Naive thymus-derived CD8-positive, alpha-beta T cell (primary cell): ENCODE measurements at regions not wholly inside any gene's neighbourhood (a gene's known extent, or its start where the extent isn't known, plus 50 kb on each side); places are given as distances from the start of the nearest gene placed in this dataset.
A peak's percentile ranks its signal among the peaks of the same experiment; 100 is the strongest.

ENCODE experiments used
- ATAC-seq, 2 donors: fragments of 150-1000 bp; cut with Tn5 transposase in 1 of 2; sonication (Bioruptor Pico), chemical (Tn5 transposase) in 1 of 2; 1 replicate in 1 of 2; 2 replicates in 1 of 2; pipeline ENCODE4 v1.10.0; 2021; ENCODE audit warnings: mild to moderate bottlenecking in 2 of 2, moderate library complexity in 2 of 2
- POLR2A ChIA-PET: fragments of 350-600 bp; sonication (Branson Sonifier 250); formaldehyde crosslinking; loops from one replicate; lab custom pipeline; 2021; ENCODE audit warnings: antibody characterized with exemption; lab: Charles Lee
- DNase-seq, 10 donors: peaks; one replicate each; pipeline versions ENCODE4 v3.0.0 to v3.0.0-alpha.2; 2020 to 2022
- H3K27ac Mint-ChIP-seq, 10 donors: one replicate each; pipeline ENCODE4 v1.8.0; 2020 to 2022; ENCODE audit warnings: mild to moderate bottlenecking in 10 of 10, mixed read lengths in 10 of 10, moderate library complexity in 4 of 10, inconsistent platforms in 1 of 10
- H3K27me3 Mint-ChIP-seq, 5 donors: one replicate each; pipeline ENCODE4 v1.8.0; 2021 to 2022; ENCODE audit warnings: mixed read lengths in 5 of 5
- H3K36me3 Mint-ChIP-seq, 3 donors: one replicate each; pipeline ENCODE4 v1.8.0; 2020 to 2022; ENCODE audit warnings: mixed read lengths in 3 of 3, mild to moderate bottlenecking in 2 of 3, inconsistent platforms in 1 of 3
- H3K4me1 Mint-ChIP-seq, 4 donors: one replicate each; pipeline ENCODE4 v1.8.0; 2021 to 2022; ENCODE audit warnings: mixed read lengths in 4 of 4
- H3K4me3 Mint-ChIP-seq, 10 donors: one replicate each; pipeline ENCODE4 v1.8.0; 2020 to 2022; ENCODE audit warnings: mild to moderate bottlenecking in 10 of 10, mixed read lengths in 10 of 10, moderate library complexity in 6 of 10, inconsistent platforms in 1 of 10
- H3K9me3 Mint-ChIP-seq, 9 donors: one replicate each; pipeline ENCODE4 v1.8.0; 2020 to 2022; ENCODE audit warnings: mixed read lengths in 9 of 9, mild to moderate bottlenecking in 3 of 9, inconsistent platforms in 1 of 9, moderate library complexity in 1 of 9

- Mint-ChIP-seq H3K4me1 (peaks cover 8 to 15% (median 10%) of the 10 kb centered on the region in 4 donors), H3K27ac (peak overlapping the region in 6 of 10 donors; percentile 2 to 72 (median 16)), H3K27me3 (no peaks in the 10 kb centered on the region), H3K36me3 (no peaks in the 10 kb centered on the region), H3K9me3 (peaks cover 0 to 2% (median 0%) of the 10 kb centered on the region in 9 donors), H3K4me3 (no peak overlapping the region)
- POLR2A ChIA-PET: no interaction called here
- no peak for ATAC-seq
- no peak for DNase-seq
Observed at GRCh38 chr2:136356125-136357006, 238.4 kb upstream of the CXCR4 start.

- Mint-ChIP-seq H3K36me3 (peaks cover 0 to 8% (median 6%) of the 10 kb centered on the region in 3 donors), H3K9me3 (peaks cover 0 to 19% (median 9%) of the 10 kb centered on the region in 9 donors), H3K4me1 (peaks cover 0 to 3% (median 1%) of the 10 kb centered on the region in 4 donors), H3K4me3 (no peak overlapping the region), H3K27ac (peak overlapping the region in 2 of 10 donors; percentile 25 to 89), H3K27me3 (no peaks in the 10 kb centered on the region)
- POLR2A ChIA-PET: no interaction called here
- ATAC-seq: no peak
- no peak for DNase-seq
Observed at GRCh38 chr2:136351684-136352083, 233.7 kb upstream of the CXCR4 start.

GRCh38 chr2:136347981-136348380 lies 230.0 kb upstream of the CXCR4 start:
- ATAC-seq (no peak), DNase-seq (peak in 1 of 10 donors; percentile 7)
- H3K4me3 Mint-ChIP-seq: no peak overlapping the region
- H3K27ac Mint-ChIP-seq: no peak overlapping the region
- POLR2A ChIA-PET: no interaction called here
- H3K9me3 Mint-ChIP-seq: peaks cover 0 to 19% (median 9%) of the 10 kb centered on the region in 9 donors
- H3K36me3 Mint-ChIP-seq: peaks cover 0 to 8% (median 6%) of the 10 kb centered on the region in 3 donors
- no peaks in the 10 kb centered on the region for H3K27me3 Mint-ChIP-seq
- H3K4me1 Mint-ChIP-seq: peaks cover 0 to 2% (median under 1%) of the 10 kb centered on the region in 4 donors

GRCh38 chr2:136344339-136344738 lies 226.4 kb upstream of the CXCR4 start:
- Mint-ChIP-seq H3K27ac (no peak overlapping the region), H3K4me3 (no peak overlapping the region), H3K36me3 (peaks cover 0 to 4% (median 3%) of the 10 kb centered on the region in 3 donors), H3K4me1 (peaks cover 0 to 3% (median 0%) of the 10 kb centered on the region in 4 donors), H3K27me3 (no peaks in the 10 kb centered on the region), H3K9me3 (peaks cover 0 to 6% (median 2%) of the 10 kb centered on the region in 9 donors)
- POLR2A ChIA-PET: no interaction called here
- no peak for DNase-seq
- no peak for ATAC-seq

- ATAC-seq (no peak), DNase-seq (no peak)
- no peaks in the 10 kb centered on the region for H3K27me3 Mint-ChIP-seq
- H3K4me3 Mint-ChIP-seq: no peak overlapping the region
- peak overlapping the region in 2 of 10 donors; percentile 71 to 74 for H3K27ac Mint-ChIP-seq
- peaks cover 0 to 3% (median 0%) of the 10 kb centered on the region in 4 donors for H3K4me1 Mint-ChIP-seq
- POLR2A ChIA-PET: no interaction called here
- peaks cover 0 to 15% (median 2%) of the 10 kb centered on the region in 9 donors for H3K9me3 Mint-ChIP-seq
- peaks cover 0 to 9% (median 5%) of the 10 kb centered on the region in 3 donors for H3K36me3 Mint-ChIP-seq
Observed at GRCh38 chr2:136342138-136342537, 224.2 kb upstream of the CXCR4 start.

- no peak for DNase-seq
- Mint-ChIP-seq H3K27me3 (no peaks in the 10 kb centered on the region), H3K27ac (no peak overlapping the region), H3K4me3 (no peak overlapping the region), H3K36me3 (peaks cover 0 to 9% (median 5%) of the 10 kb centered on the region in 3 donors), H3K9me3 (peaks cover 0 to 15% (median 2%) of the 10 kb centered on the region in 9 donors), H3K4me1 (peaks cover 0 to 9% (median 5%) of the 10 kb centered on the region in 4 donors)
- POLR2A ChIA-PET: no interaction called here
- no peak for ATAC-seq
Observed at GRCh38 chr2:136334967-136335366, 217.0 kb upstream of the CXCR4 start.

- Mint-ChIP-seq H3K4me3 (no peak overlapping the region), H3K4me1 (peaks cover 14 to 25% (median 20%) of the 10 kb centered on the region in 4 donors), H3K27ac (peak overlapping the region in 3 of 10 donors; percentile 19 to 86 (median 82)), H3K9me3 (no peaks in the 10 kb centered on the region), H3K36me3 (no peaks in the 10 kb centered on the region), H3K27me3 (no peaks in the 10 kb centered on the region)
- ATAC-seq: no peak
- no peak for DNase-seq
- POLR2A ChIA-PET: interaction anchor here (0.6 kb wide), 1 partner anchor 77 kb away, joined by 3 read pairs; no protein-coding TSS in a partner anchor
Observed at GRCh38 chr2:136332436-136333095, 214.6 kb upstream of the CXCR4 start.

- peaks cover 22 to 37% (median 31%) of the 10 kb centered on the region in 4 donors for H3K4me1 Mint-ChIP-seq
- peak overlapping the region in 7 of 10 donors; percentile 35 to 86 (median 72) for H3K27ac Mint-ChIP-seq
- ATAC-seq: no peak
- H3K27me3 Mint-ChIP-seq: no peaks in the 10 kb centered on the region
- POLR2A ChIA-PET: no interaction called here
- H3K36me3 Mint-ChIP-seq: no peaks in the 10 kb centered on the region
- DNase-seq: no peak
- H3K4me3 Mint-ChIP-seq: no peak overlapping the region
- no peaks in the 10 kb centered on the region for H3K9me3 Mint-ChIP-seq
Observed at GRCh38 chr2:136331226-136331625, 213.3 kb upstream of the CXCR4 start.

- peaks cover 0 to 2% (median 0%) of the 10 kb centered on the region in 9 donors for H3K9me3 Mint-ChIP-seq
- POLR2A ChIA-PET: interaction anchor here (0.5 to 3.6 kb wide), 10 partner anchors 23 to 240 kb away, joined by 3 to 28 read pairs (median 7); partner anchors contain the start of gene CXCR4
- no peaks in the 10 kb centered on the region for H3K27me3 Mint-ChIP-seq
Observed at GRCh38 chr2:136328207-136328795, 210.4 kb upstream of the CXCR4 start.

GRCh38 chr2:136327162-136327852 lies 209.4 kb upstream of the CXCR4 start:
- Mint-ChIP-seq H3K4me3 (peak overlapping the region; percentile 69 to 86 (median 82)), H3K9me3 (peaks cover 0 to 2% (median 0%) of the 10 kb centered on the region in 9 donors), H3K4me1 (peaks cover 36 to 76% (median 68%) of the 10 kb centered on the region in 4 donors), H3K27me3 (no peaks in the 10 kb centered on the region), H3K27ac (peak overlapping the region; percentile 94 to 100 (median 97)), H3K36me3 (no peaks in the 10 kb centered on the region)
- DNase-seq: peak; percentile 48 to 90 (median 82)
- ATAC-seq: peak; percentile 92 to 94
- POLR2A ChIA-PET: interaction anchor here (0.7 to 3.6 kb wide), 15 partner anchors 22 to 209 kb away, joined by 3 to 28 read pairs (median 5); partner anchors contain the start of gene CXCR4

More at GRCh38 chr2:136328207-136328795, 210.4 kb upstream of the CXCR4 start:
- DNase-seq: no peak
- H3K27ac Mint-ChIP-seq: peak overlapping the region; percentile 94 to 100 (median 97)
- H3K36me3 Mint-ChIP-seq: no peaks in the 10 kb centered on the region
- H3K4me3 Mint-ChIP-seq: peak overlapping the region in 4 of 10 donors; percentile 74 to 86 (median 80)
- no peak for ATAC-seq
- H3K4me1 Mint-ChIP-seq: peaks cover 30 to 66% (median 58%) of the 10 kb centered on the region in 4 donors

GRCh38 chr2:136325844-136326331 lies 207.9 kb upstream of the CXCR4 start:
- H3K9me3 Mint-ChIP-seq: peaks cover 0 to 2% (median 0%) of the 10 kb centered on the region in 9 donors
- H3K27me3 Mint-ChIP-seq: no peaks in the 10 kb centered on the region
- H3K4me1 Mint-ChIP-seq: peaks cover 33 to 81% (median 69%) of the 10 kb centered on the region in 4 donors
- ATAC-seq (no peak), DNase-seq (no peak)
- peak overlapping the region in 9 of 10 donors; percentile 1 to 66 (median 17) for H3K4me3 Mint-ChIP-seq
- peak overlapping the region; percentile 9 to 100 (median 79) for H3K27ac Mint-ChIP-seq
- POLR2A ChIA-PET: interaction anchor here (3.6 kb wide), 1 partner anchor 208 kb away, joined by 28 read pairs; the partner anchor contains the start of gene CXCR4
- H3K36me3 Mint-ChIP-seq: no peaks in the 10 kb centered on the region
